ENCODE measurements at regions not wholly inside any gene's neighbourhood (a gene's known extent, or its start where the extent isn't known, plus 50 kb on each side); places are given as distances from the start of the nearest gene placed in this dataset.

- TF ChIP-seq, protein P1, sequence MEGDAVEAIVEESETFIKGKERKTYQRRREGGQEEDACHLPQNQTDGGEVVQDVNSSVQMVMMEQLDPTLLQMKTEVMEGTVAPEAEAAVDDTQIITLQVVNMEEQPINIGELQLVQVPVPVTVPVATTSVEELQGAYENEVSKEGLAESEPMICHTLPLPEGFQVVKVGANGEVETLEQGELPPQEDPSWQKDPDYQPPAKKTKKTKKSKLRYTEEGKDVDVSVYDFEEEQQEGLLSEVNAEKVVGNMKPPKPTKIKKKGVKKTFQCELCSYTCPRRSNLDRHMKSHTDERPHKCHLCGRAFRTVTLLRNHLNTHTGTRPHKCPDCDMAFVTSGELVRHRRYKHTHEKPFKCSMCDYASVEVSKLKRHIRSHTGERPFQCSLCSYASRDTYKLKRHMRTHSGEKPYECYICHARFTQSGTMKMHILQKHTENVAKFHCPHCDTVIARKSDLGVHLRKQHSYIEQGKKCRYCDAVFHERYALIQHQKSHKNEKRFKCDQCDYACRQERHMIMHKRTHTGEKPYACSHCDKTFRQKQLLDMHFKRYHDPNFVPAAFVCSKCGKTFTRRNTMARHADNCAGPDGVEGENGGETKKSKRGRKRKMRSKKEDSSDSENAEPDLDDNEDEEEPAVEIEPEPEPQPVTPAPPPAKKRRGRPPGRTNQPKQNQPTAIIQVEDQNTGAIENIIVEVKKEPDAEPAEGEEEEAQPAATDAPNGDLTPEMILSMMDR (IDR thresholded peaks at IDR 0.05) = no peak
- no peak for TF ChIP-seq POLR2A (IDR thresholded peaks at IDR 0.05)
- Histone ChIP-seq H3K4me1 (no peaks in the 10 kb centered on the region), H3K27me3 (no peaks in the 10 kb centered on the region), H3K27ac (no peak overlapping the region), H3K4me3 (no peak overlapping the region), H3K9me3 (no peaks in the 10 kb centered on the region), H3K36me3 (no peaks in the 10 kb centered on the region)
- DNase-seq = no peak
- intact Hi-C loops (cut with DNase I) = no loop called here
- WGBS, 2 donors = 74 to 91% methylated on average over 2 of the region's 2 CpGs
Observed at GRCh38 chr14:41549821-41550607, 56.7 kb upstream of the LRFN5 start.

DNA sequence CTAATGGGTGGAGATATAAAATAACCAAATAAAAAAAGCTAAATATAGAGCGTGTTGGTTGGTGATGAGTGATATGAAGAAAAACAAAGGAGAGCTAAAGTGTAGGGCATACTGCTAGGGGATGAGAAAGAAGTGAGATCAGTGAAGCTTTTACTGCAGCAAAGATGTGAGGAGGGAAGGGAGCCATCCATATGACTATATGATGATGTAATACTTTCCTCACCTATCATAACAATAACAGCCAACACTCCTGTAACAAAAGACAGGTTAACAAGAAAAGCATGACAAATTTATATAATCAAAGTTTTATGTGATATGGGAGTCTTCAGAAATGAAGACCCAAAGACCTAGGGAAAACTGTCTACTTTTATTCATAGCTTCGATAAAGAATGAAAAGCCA lies 57.4 kb upstream of the LRFN5 start:
- Histone ChIP-seq H3K4me1 (no peaks in the 10 kb centered on the region), H3K27me3 (no peaks in the 10 kb centered on the region), H3K9me3 (no peaks in the 10 kb centered on the region), H3K4me3 (no peak overlapping the region), H3K36me3 (no peaks in the 10 kb centered on the region), H3K27ac (no peak overlapping the region)
- DNase-seq = no peak
- TF ChIP-seq, protein P1 (IDR thresholded peaks at IDR 0.05) = no peak
- no peak for TF ChIP-seq POLR2A (IDR thresholded peaks at IDR 0.05)
- intact Hi-C loops (cut with DNase I) = no loop called here
- 76 to 91% methylated on average over 2 of the region's 2 CpGs for WGBS, 2 donors

GRCh38 chr14:41548666-41549065 lies 58.0 kb upstream of the LRFN5 start:
- Histone ChIP-seq H3K4me3 (no peak overlapping the region), H3K36me3 (no peaks in the 10 kb centered on the region), H3K9me3 (no peaks in the 10 kb centered on the region), H3K27me3 (no peaks in the 10 kb centered on the region), H3K27ac (no peak overlapping the region), H3K4me1 (no peaks in the 10 kb centered on the region)
- no peak for TF ChIP-seq POLR2A (IDR thresholded peaks at IDR 0.05)
- TF ChIP-seq, protein P1 (IDR thresholded peaks at IDR 0.05) = no peak
- 36 to 59% methylated on average over 2 of the region's 2 CpGs for WGBS, 2 donors
- intact Hi-C loops (cut with DNase I) = no loop called here
- no peak for DNase-seq

- TF ChIP-seq, protein P1 (IDR thresholded peaks at IDR 0.05) = no peak
- no peak for TF ChIP-seq POLR2A (IDR thresholded peaks at IDR 0.05)
- no peak overlapping the region for H3K4me3 ChIP-seq
- no peaks in the 10 kb centered on the region for H3K36me3 ChIP-seq
- no peaks in the 10 kb centered on the region for H3K27me3 ChIP-seq
- 84 to 91% methylated on average over 3 of the region's 3 CpGs for WGBS, 2 donors
- peaks cover 0 to 20% (median 9%) of the 10 kb centered on the region in 3 donors for H3K9me3 ChIP-seq
- DNase-seq = no peak
- intact Hi-C loops (cut with DNase I) = no loop called here
- no peak overlapping the region for H3K27ac ChIP-seq
- H3K4me1 ChIP-seq = no peaks in the 10 kb centered on the region
Observed at GRCh38 chr14:41541333-41541732, 65.3 kb upstream of the LRFN5 start.

DNA sequence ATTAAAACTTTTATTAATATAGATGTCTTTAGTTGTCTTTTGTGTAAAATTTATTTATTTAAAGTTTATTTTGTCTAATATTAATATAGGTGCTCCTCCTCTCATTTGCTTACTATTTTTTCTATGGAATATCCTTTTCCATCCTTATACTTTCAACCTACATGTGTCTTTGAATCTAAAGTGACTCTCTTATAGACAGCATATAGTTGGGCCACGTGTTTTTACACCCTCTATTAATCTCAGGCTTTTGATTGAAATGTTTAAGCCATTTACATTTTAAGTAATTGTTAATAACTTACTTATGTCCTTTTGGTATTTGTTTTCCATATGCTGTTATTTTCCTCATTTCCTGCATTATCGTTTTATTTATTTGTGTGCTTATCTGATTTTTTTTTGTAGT lies 74.4 kb upstream of the LRFN5 start:
- TF ChIP-seq, protein P1 (IDR thresholded peaks at IDR 0.05) = no peak
- TF ChIP-seq POLR2A (IDR thresholded peaks at IDR 0.05) = no peak
- H3K36me3 ChIP-seq = no peaks in the 10 kb centered on the region
- H3K27ac ChIP-seq = no peak overlapping the region
- H3K4me3 ChIP-seq = no peak overlapping the region
- no peaks in the 10 kb centered on the region for H3K9me3 ChIP-seq
- no peak for DNase-seq
- no peaks in the 10 kb centered on the region for H3K4me1 ChIP-seq
- intact Hi-C loops (cut with DNase I) = no loop called here
- no peaks in the 10 kb centered on the region for H3K27me3 ChIP-seq
- WGBS, 2 donors = 62 to 73% methylated on average over 2 of the region's 2 CpGs
